ENCODE measurements at regions not wholly inside any gene's neighbourhood (a gene's known extent, or its start where the extent isn't known, plus 50 kb on each side); places are given as distances from the start of the nearest gene placed in this dataset.

DNA sequence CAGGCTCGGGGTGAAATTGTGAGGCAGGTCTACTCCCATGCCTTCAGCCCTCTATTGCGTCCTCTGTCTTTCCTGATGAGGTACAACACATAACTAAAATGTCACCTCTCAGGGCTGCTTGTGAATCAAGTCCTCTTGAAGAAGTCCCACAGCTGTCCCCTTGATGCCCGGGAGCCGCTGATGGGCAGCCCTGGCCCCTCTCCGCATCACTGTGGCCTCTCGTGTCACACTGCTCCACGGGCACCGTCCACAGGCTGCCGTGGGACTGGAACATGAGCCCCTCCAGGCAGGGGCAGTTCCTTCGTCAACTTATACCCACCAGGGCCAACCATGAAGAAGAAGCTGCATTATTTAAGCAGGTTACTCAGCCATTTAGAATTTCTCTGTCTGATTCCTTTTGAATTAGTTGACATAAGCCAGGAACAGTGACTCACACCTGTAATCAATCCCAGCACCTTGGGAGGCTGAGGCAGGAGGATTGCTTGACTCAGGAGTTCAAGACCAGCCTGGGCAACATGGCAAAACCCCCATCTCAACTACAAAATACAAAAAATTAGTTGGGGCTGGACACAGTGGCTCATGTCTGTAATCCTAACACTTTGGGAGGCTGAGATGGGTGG, 58.5 kb upstream of the UBE3C start:
- ATAC-seq (ENCODE audit: low read depth) (no peak), DNase-seq (no peak)
- intact Hi-C loops (cut with micrococcal nuclease), result no loop called here
- H3K27me3 Mint-ChIP-seq, result peaks cover 33% of the 10 kb centered on the region
- H3K27ac Mint-ChIP-seq, result no peak overlapping the region
- no peak overlapping the region for H2AFZ ChIP-seq (ENCODE audit: insufficient read depth, low read depth, low read length, poor library complexity, severe bottlenecking)
- no peak overlapping the region for H3K4me3 Mint-ChIP-seq
- H4K20me1 ChIP-seq (ENCODE audit: control insufficient read depth, insufficient read depth, low read length, poor library complexity, severe bottlenecking), result no peaks in the 10 kb centered on the region
- peaks cover 0 to 32% (median 10%) of the 10 kb centered on the region in 3 donors for H3K9me3 ChIP-seq (ENCODE audit: control extremely low read depth in 1 of 3, control insufficient read depth in 2 of 3, insufficient read depth in 1 of 3, low read length in 2 of 3)
- peaks cover 8% of the 10 kb centered on the region for H3K9me3 Mint-ChIP-seq (ENCODE audit: insufficient read depth)
- H3K4me3 ChIP-seq (ENCODE audit: control extremely low read depth in 1 of 5, extremely low read depth in 1 of 5, insufficient read depth in 1 of 5, low read depth in 2 of 5, low read length in 4 of 5), result no peak overlapping the region
- H3K27ac ChIP-seq (ENCODE audit: low read length in 2 of 2), result no peak overlapping the region
- no peaks in the 10 kb centered on the region for H3K79me2 ChIP-seq (ENCODE audit: control insufficient read depth, insufficient read depth, low read length)
- no peak overlapping the region for H3K9ac ChIP-seq (ENCODE audit: low read length)
- ChIA-PET CTCF (no interaction called here), POLR2A (no interaction called here)
- TF ChIP-seq, protein P1, sequence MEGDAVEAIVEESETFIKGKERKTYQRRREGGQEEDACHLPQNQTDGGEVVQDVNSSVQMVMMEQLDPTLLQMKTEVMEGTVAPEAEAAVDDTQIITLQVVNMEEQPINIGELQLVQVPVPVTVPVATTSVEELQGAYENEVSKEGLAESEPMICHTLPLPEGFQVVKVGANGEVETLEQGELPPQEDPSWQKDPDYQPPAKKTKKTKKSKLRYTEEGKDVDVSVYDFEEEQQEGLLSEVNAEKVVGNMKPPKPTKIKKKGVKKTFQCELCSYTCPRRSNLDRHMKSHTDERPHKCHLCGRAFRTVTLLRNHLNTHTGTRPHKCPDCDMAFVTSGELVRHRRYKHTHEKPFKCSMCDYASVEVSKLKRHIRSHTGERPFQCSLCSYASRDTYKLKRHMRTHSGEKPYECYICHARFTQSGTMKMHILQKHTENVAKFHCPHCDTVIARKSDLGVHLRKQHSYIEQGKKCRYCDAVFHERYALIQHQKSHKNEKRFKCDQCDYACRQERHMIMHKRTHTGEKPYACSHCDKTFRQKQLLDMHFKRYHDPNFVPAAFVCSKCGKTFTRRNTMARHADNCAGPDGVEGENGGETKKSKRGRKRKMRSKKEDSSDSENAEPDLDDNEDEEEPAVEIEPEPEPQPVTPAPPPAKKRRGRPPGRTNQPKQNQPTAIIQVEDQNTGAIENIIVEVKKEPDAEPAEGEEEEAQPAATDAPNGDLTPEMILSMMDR (IDR thresholded peaks at IDR 0.05), result no peak
- no peak for TF ChIP-seq EZH2 (IDR thresholded peaks at IDR 0.05; ENCODE audit: borderline replicate concordance, insufficient read depth, low read depth, low read length, poor library complexity, severe bottlenecking)
- H3K36me3 ChIP-seq (replicated peaks in 1 of 2; ENCODE audit: control extremely low read depth in 1 of 2, control insufficient read depth in 1 of 2, extremely low read depth in 1 of 2, insufficient read depth in 2 of 2, low read length in 1 of 2), result no peaks in the 10 kb centered on the region
- no peak overlapping the region for H3K4me2 ChIP-seq (replicated peaks; ENCODE audit: low read depth, low read length, poor library complexity, severe bottlenecking)
- peaks cover 0 to 26% (median 9%) of the 10 kb centered on the region in 4 experiments for H3K27me3 ChIP-seq (replicated peaks in 1 of 4; ENCODE audit: control extremely low read depth in 1 of 4, control insufficient read depth in 3 of 4, insufficient read depth in 4 of 4, low read length in 3 of 4)
- no peaks in the 10 kb centered on the region for H3K4me1 ChIP-seq (ENCODE audit: control insufficient read depth in 2 of 2, insufficient read depth in 2 of 2, low read length in 2 of 2)
- 96% methylated on average over 8 of the region's 10 CpGs for WGBS (ENCODE audit: insufficient coverage)
- H3K4me1 Mint-ChIP-seq, result no peaks in the 10 kb centered on the region

DNA sequence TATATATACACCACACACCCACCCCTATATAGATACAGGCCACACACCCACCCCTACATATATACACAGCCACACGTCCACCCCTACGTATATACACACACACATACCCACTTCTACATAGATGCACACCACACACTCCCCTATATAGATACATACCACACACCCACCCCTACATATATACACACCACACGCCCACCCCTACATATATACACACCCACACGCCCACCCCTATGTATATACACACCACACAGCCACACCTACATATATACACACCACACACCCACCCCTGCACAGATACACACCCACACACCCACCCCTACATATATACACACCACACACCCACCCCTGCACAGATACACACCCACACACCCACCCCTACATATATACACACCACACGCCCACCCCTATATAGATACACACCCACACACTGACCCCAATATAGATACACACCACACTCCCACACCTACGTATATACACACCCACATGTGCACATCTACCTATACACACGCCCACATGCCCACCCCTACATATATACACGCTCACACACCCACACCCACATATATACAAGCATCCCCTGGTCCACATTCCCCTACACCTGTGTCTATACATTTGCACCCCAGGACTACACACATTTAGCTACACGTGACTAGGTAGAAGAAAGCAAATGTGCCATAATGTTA, 52.1 kb upstream of the UBE3C start:
- POLR2A ChIA-PET, result no interaction called here
- Histone ChIP-seq H3K79me2 (ENCODE audit: control insufficient read depth, insufficient read depth, low read length) (no peaks in the 10 kb centered on the region), H3K9ac (ENCODE audit: low read length) (no peak overlapping the region), H3K9me3 (ENCODE audit: control extremely low read depth in 1 of 3, control insufficient read depth in 2 of 3, insufficient read depth in 1 of 3, low read length in 2 of 3) (peaks cover 0 to 27% (median 10%) of the 10 kb centered on the region in 3 donors), H3K27ac (ENCODE audit: low read length in 2 of 2) (no peak overlapping the region), H3K36me3 (replicated peaks in 1 of 2; ENCODE audit: control extremely low read depth in 1 of 2, control insufficient read depth in 1 of 2, extremely low read depth in 1 of 2, insufficient read depth in 2 of 2, low read length in 1 of 2) (no peaks in the 10 kb centered on the region), H3K27me3 (replicated peaks in 1 of 4; ENCODE audit: control extremely low read depth in 1 of 4, control insufficient read depth in 3 of 4, insufficient read depth in 4 of 4, low read length in 3 of 4) (peaks cover 0 to 3% (median 0%) of the 10 kb centered on the region in 4 experiments), H3K4me2 (replicated peaks; ENCODE audit: low read depth, low read length, poor library complexity, severe bottlenecking) (no peak overlapping the region), H3K4me3 (ENCODE audit: control extremely low read depth in 1 of 5, extremely low read depth in 1 of 5, insufficient read depth in 1 of 5, low read depth in 2 of 5, low read length in 4 of 5) (no peak overlapping the region), H2AFZ (ENCODE audit: insufficient read depth, low read depth, low read length, poor library complexity, severe bottlenecking) (no peak overlapping the region), H3K4me1 (ENCODE audit: control insufficient read depth in 2 of 2, insufficient read depth in 2 of 2, low read length in 2 of 2) (no peaks in the 10 kb centered on the region), H4K20me1 (ENCODE audit: control insufficient read depth, insufficient read depth, low read length, poor library complexity, severe bottlenecking) (no peaks in the 10 kb centered on the region)
- Mint-ChIP-seq H3K4me1 (no peaks in the 10 kb centered on the region), H3K9me3 (ENCODE audit: insufficient read depth) (peaks cover 12% of the 10 kb centered on the region), H3K27ac (no peak overlapping the region), H3K4me3 (no peak overlapping the region), H3K27me3 (peaks cover 9% of the 10 kb centered on the region)
- ATAC-seq (ENCODE audit: low read depth), result no peak
- no peak for TF ChIP-seq EZH2 (IDR thresholded peaks at IDR 0.05; ENCODE audit: borderline replicate concordance, insufficient read depth, low read depth, low read length, poor library complexity, severe bottlenecking)
- TF ChIP-seq, protein P1 (IDR thresholded peaks at IDR 0.05), result no peak
- intact Hi-C loops (cut with micrococcal nuclease), result no loop called here
- CTCF ChIA-PET, result no interaction called here
- no peak for DNase-seq
- 86% methylated on average over 7 of the region's 9 CpGs for WGBS (ENCODE audit: insufficient coverage)

Data from B cell (primary cell).